ENCODE measurements at regions not wholly inside any gene's neighbourhood (a gene's known extent, or its start where the extent isn't known, plus 50 kb on each side); places are given as distances from the start of the nearest gene placed in this dataset.

- TF ChIP-seq YY1 (IDR thresholded peaks at IDR 0.05; ENCODE audit: low read depth) = no peak
- no peak for TF ChIP-seq TCF12 (IDR thresholded peaks at IDR 0.05; ENCODE audit: low read depth)
- TF ChIP-seq MAX (IDR thresholded peaks at IDR 0.05) = no peak
- TF ChIP-seq REST (IDR thresholded peaks at IDR 0.05; ENCODE audit: low read depth) = no peak
- TF ChIP-seq TAF1 (IDR thresholded peaks at IDR 0.05; ENCODE audit: low read depth) = no peak
- no peak for TF ChIP-seq EGR1 (IDR thresholded peaks at IDR 0.05)
These were observed 432.1 kb downstream of the TBC1D4 start for GRCh38 chr13:75049735-75050335.

All from Ishikawa (cell line).